ENCODE measurements at regions not wholly inside any gene's neighbourhood (a gene's known extent, or its start where the extent isn't known, plus 50 kb on each side); places are given as distances from the start of the nearest gene placed in this dataset.

DNA sequence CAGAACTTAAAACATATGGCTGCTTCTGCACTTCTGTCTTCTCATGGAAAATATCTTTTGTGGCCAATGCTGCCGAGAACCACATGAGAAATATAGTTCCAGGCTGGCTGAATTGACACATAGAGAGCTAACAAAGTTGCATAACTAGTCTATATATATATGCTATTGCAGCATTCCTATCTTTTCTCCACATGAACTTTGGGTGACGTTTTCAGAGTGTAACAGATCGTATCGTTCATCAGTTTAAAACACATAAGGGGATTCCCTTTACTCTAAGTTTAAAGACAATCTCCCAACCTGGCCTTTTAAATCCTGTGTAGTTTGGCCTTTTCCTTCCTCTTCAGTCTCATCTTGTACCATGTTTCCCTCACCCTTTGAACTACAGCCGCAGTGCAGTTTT lies 394.2 kb upstream of the CBLB start:
- no peaks in the 10 kb centered on the region for H3K27me3 ChIP-seq (ENCODE audit: insufficient read depth, low read length)
- H3K27ac ChIP-seq (ENCODE audit: low read depth, low read length, poor library complexity, severe bottlenecking): no peak overlapping the region
- no peaks in the 10 kb centered on the region for H4K20me1 ChIP-seq (ENCODE audit: insufficient read depth, low read length)

DNA sequence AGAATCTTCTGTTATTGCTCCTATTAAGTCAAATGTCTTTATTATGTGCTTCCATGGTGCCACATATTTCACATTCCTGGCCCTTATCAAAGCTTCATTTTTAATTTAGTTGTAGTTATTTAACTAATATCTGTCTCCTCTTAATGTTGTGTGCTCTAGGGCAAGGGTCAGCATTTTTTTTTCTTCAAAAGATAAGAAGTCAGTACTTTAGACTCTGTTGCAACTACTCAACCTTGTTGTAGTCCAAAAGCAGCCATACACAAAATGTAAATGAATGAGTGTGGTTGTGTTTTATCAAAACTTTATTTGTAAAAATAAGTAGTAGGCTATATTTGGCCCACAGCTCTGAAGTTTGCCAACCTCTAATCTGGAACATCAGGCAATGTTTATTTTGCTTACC lies 394.7 kb upstream of the CBLB start:
- Histone ChIP-seq H4K20me1 (ENCODE audit: insufficient read depth, low read length) (no peaks in the 10 kb centered on the region), H3K27ac (ENCODE audit: low read depth, low read length, poor library complexity, severe bottlenecking) (no peak overlapping the region), H3K4me3 (ENCODE audit: low read depth, low read length, poor library complexity, severe bottlenecking) (no peak overlapping the region), H3K79me2 (ENCODE audit: insufficient read depth, low read length) (no peaks in the 10 kb centered on the region), H3K9me3 (ENCODE audit: low read length) (peaks cover 1% of the 10 kb centered on the region; the same call in 1 of the 2 replicates), H3K27me3 (ENCODE audit: insufficient read depth, low read length) (no peaks in the 10 kb centered on the region), H3K4me2 (ENCODE audit: low read length) (no peak overlapping the region), H3K4me1 (ENCODE audit: insufficient read depth, low read length, severe bottlenecking) (peaks cover 6% of the 10 kb centered on the region), H3K36me3 (ENCODE audit: insufficient read depth, low read length) (peaks cover 19% of the 10 kb centered on the region), H3F3A (ENCODE audit: insufficient read depth, low read length) (no peaks in the 10 kb centered on the region), H2AFZ (ENCODE audit: low read length) (no peak overlapping the region), H3K9me2 (ENCODE audit: low read depth, low read length) (no peaks in the 10 kb centered on the region), H3K9ac (ENCODE audit: low read length) (no peak overlapping the region)
- TF ChIP-seq EZH2 (IDR thresholded peaks at IDR 0.05; ENCODE audit: borderline replicate concordance, low read length): no peak
- TF ChIP-seq, protein P1, sequence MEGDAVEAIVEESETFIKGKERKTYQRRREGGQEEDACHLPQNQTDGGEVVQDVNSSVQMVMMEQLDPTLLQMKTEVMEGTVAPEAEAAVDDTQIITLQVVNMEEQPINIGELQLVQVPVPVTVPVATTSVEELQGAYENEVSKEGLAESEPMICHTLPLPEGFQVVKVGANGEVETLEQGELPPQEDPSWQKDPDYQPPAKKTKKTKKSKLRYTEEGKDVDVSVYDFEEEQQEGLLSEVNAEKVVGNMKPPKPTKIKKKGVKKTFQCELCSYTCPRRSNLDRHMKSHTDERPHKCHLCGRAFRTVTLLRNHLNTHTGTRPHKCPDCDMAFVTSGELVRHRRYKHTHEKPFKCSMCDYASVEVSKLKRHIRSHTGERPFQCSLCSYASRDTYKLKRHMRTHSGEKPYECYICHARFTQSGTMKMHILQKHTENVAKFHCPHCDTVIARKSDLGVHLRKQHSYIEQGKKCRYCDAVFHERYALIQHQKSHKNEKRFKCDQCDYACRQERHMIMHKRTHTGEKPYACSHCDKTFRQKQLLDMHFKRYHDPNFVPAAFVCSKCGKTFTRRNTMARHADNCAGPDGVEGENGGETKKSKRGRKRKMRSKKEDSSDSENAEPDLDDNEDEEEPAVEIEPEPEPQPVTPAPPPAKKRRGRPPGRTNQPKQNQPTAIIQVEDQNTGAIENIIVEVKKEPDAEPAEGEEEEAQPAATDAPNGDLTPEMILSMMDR (IDR thresholded peaks at IDR 0.05; ENCODE audit: low read length): no peak

More for the DNA sequence above, 394.2 kb upstream of the CBLB start:
- Histone ChIP-seq H3F3A (ENCODE audit: insufficient read depth, low read length) (no peaks in the 10 kb centered on the region), H3K4me2 (ENCODE audit: low read length) (no peak overlapping the region), H3K4me1 (ENCODE audit: insufficient read depth, low read length, severe bottlenecking) (peaks cover 2% of the 10 kb centered on the region), H3K9me2 (ENCODE audit: low read depth, low read length) (no peaks in the 10 kb centered on the region), H3K36me3 (ENCODE audit: insufficient read depth, low read length) (peaks cover 25% of the 10 kb centered on the region), H2AFZ (ENCODE audit: low read length) (no peak overlapping the region), H3K9ac (ENCODE audit: low read length) (no peak overlapping the region), H3K9me3 (ENCODE audit: low read length) (peaks cover 6% of the 10 kb centered on the region; the same call in 1 of the 2 replicates), H3K4me3 (ENCODE audit: low read depth, low read length, poor library complexity, severe bottlenecking) (no peak overlapping the region), H3K79me2 (ENCODE audit: insufficient read depth, low read length) (no peaks in the 10 kb centered on the region)
- TF ChIP-seq, protein P1 (IDR thresholded peaks at IDR 0.05; ENCODE audit: low read length): no peak
- TF ChIP-seq EZH2 (IDR thresholded peaks at IDR 0.05; ENCODE audit: borderline replicate concordance, low read length): no peak

DNA sequence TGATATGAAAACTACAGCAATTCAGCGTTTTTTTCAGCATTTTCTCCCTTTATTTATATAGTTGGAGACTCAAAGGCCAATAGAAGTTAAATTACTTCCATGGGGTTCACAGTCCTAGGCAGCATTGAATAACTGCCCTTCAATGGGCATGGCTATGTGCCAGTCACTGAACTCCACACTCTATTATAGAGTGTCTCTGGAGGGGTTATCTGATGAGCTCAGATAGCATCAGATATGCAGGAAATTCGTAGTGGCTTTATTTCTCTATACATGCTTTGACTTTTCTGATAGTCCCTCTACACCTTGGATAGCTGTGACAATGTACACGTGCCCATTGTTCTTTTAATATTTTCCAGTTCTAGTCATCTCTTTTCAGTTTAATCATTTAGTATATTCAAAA lies 396.9 kb upstream of the CBLB start:
- no peak overlapping the region for H3K27ac ChIP-seq (ENCODE audit: low read depth, low read length, poor library complexity, severe bottlenecking)
- no peaks in the 10 kb centered on the region for H3K27me3 ChIP-seq (ENCODE audit: insufficient read depth, low read length)
- H4K20me1 ChIP-seq (ENCODE audit: insufficient read depth, low read length): no peaks in the 10 kb centered on the region
- H3K9ac ChIP-seq (ENCODE audit: low read length): no peak overlapping the region
- H3K79me2 ChIP-seq (ENCODE audit: insufficient read depth, low read length): no peaks in the 10 kb centered on the region
- H3K36me3 ChIP-seq (ENCODE audit: insufficient read depth, low read length): peaks cover 4% of the 10 kb centered on the region; the same call in 1 of the 2 replicates
- no peak overlapping the region for H2AFZ ChIP-seq (ENCODE audit: low read length)
- no peak for TF ChIP-seq EZH2 (IDR thresholded peaks at IDR 0.05; ENCODE audit: borderline replicate concordance, low read length)
- TF ChIP-seq, protein P1 (IDR thresholded peaks at IDR 0.05; ENCODE audit: low read length): no peak
- no peaks in the 10 kb centered on the region for H3F3A ChIP-seq (ENCODE audit: insufficient read depth, low read length)
- H3K9me2 ChIP-seq (ENCODE audit: low read depth, low read length): no peaks in the 10 kb centered on the region
- H3K4me1 ChIP-seq (ENCODE audit: insufficient read depth, low read length, severe bottlenecking): peaks cover 12% of the 10 kb centered on the region
- no peak overlapping the region for H3K4me2 ChIP-seq (ENCODE audit: low read length)
- no peaks in the 10 kb centered on the region for H3K9me3 ChIP-seq (ENCODE audit: low read length)
- H3K4me3 ChIP-seq (ENCODE audit: low read depth, low read length, poor library complexity, severe bottlenecking): no peak overlapping the region

Measured in OCI-LY1 (cell line).